Nephron (organoid): ENCODE measurements at regions not wholly inside any gene's neighbourhood (a gene's known extent, or its start where the extent isn't known, plus 50 kb on each side); places are given as distances from the start of the nearest gene placed in this dataset.
A peak's percentile ranks its signal among the peaks of the same experiment; 100 is the strongest.

Experiments
- H3K27ac Mint-ChIP-seq, 3 experiments: 2 replicates each; pipeline ENCODE4 v1.8.0; 2020; ENCODE audit warnings: mixed read lengths in 3 of 3, mild to moderate bottlenecking in 2 of 3, moderate library complexity in 1 of 3
- H3K27me3 Mint-ChIP-seq: 2 replicates; pipeline ENCODE4 v1.8.0; 2021; ENCODE audit warnings: low read depth, mild to moderate bottlenecking, moderate library complexity, mixed read lengths
- H3K36me3 Mint-ChIP-seq: 2 replicates; pipeline ENCODE4 v1.8.0; 2020; ENCODE audit warnings: low read depth, mixed read lengths
- H3K4me1 Mint-ChIP-seq: 2 replicates; pipeline ENCODE4 v1.8.0; 2020; ENCODE audit warnings: mixed read lengths
- H3K4me3 Mint-ChIP-seq, 3 experiments: 2 replicates each; pipeline ENCODE4 v1.8.0; 2020; ENCODE audit warnings: mild to moderate bottlenecking in 3 of 3, mixed read lengths in 3 of 3, moderate library complexity in 2 of 3
- H3K9me3 Mint-ChIP-seq: 2 replicates; pipeline ENCODE4 v1.8.0; 2020; ENCODE audit warnings: mixed read lengths
- TF ChIP-seq, protein P1 (sequence below), 3 experiments: fragments of 200-600 bp; sonication (generic); IDR thresholded peaks; one replicate each; pipeline ENCODE4 v1.5.0; 2021; ENCODE audit warnings: antibody characterized with exemption in 3 of 3; ENCODE audit not compliant: unreplicated experiment in 3 of 3

DNA sequence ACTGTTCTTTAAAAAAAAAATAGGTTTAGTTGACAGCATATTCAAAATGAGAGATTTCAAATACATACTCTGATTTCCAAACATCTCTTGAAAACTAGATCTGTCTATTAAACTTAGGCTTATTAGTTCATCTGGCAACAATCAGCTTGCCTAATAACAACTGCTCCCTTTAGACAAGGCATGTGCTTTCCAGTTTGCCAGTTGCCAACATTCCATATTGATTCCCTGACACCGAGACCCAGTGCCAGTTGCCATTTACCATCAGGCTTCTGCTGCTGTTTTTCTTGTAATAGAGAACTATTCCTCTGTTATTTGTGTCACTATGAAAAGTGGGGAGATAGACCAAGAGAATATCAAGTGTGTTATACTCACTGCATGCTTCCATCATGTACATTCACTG is 256.0 kb downstream of the C1D start:
- no peaks in the 10 kb centered on the region for H3K27me3 Mint-ChIP-seq

DNA sequence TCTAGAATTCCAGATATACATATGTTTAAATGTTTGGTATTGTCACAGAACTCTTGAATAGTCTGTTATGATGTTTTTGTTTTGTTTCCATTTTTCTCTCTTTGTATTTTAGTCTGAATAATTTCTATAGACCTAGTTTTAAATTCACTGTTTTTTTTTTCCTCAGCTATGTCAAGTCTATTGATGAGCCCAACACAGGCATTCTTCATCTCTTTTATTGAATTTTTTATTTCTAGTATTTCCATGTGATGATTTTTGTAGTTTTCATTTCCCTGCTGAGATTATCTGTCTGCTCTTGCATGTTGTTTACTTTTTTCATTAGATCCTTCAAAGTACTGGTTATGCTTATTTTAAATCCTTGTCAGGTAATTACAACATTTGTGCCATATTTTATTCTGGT is 254.7 kb downstream of the C1D start:
- H3K4me3 Mint-ChIP-seq: no peak overlapping the region
- no peaks in the 10 kb centered on the region for H3K27me3 Mint-ChIP-seq
- H3K27ac Mint-ChIP-seq: no peak overlapping the region
- H3K36me3 Mint-ChIP-seq: peaks cover 10% of the 10 kb centered on the region
- TF ChIP-seq, protein P1, sequence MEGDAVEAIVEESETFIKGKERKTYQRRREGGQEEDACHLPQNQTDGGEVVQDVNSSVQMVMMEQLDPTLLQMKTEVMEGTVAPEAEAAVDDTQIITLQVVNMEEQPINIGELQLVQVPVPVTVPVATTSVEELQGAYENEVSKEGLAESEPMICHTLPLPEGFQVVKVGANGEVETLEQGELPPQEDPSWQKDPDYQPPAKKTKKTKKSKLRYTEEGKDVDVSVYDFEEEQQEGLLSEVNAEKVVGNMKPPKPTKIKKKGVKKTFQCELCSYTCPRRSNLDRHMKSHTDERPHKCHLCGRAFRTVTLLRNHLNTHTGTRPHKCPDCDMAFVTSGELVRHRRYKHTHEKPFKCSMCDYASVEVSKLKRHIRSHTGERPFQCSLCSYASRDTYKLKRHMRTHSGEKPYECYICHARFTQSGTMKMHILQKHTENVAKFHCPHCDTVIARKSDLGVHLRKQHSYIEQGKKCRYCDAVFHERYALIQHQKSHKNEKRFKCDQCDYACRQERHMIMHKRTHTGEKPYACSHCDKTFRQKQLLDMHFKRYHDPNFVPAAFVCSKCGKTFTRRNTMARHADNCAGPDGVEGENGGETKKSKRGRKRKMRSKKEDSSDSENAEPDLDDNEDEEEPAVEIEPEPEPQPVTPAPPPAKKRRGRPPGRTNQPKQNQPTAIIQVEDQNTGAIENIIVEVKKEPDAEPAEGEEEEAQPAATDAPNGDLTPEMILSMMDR (IDR thresholded peaks at IDR 0.05; ENCODE audit: unreplicated experiment in 3 of 3): no peak
- H3K9me3 Mint-ChIP-seq: peaks cover 49% of the 10 kb centered on the region
- no peaks in the 10 kb centered on the region for H3K4me1 Mint-ChIP-seq

More for the DNA sequence above, 256.0 kb downstream of the C1D start:
- Mint-ChIP-seq H3K4me1 (no peaks in the 10 kb centered on the region), H3K9me3 (peaks cover 36% of the 10 kb centered on the region), H3K27ac (no peak overlapping the region), H3K36me3 (peaks cover 8% of the 10 kb centered on the region), H3K4me3 (no peak overlapping the region)
- TF ChIP-seq, protein P1 (IDR thresholded peaks at IDR 0.05; ENCODE audit: unreplicated experiment in 3 of 3): no peak

DNA sequence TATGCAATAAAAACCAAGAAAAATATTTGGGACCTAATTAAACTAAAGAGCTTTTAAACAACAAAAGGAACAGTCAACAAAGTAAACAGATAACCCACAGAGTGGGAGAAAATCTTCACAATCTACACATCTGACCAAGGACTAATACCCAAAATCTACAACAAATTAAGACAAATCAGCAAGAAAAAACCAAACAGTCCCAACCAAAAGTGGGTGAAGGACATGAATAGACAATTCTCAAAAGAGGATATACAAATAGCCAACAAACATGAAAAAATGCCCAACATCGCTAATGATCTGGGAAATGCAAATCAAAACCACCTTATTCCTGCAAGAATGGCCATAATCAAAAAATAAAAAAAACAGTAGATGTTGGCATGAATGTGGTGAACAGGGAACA is 250.1 kb downstream of the C1D start:
- no peak overlapping the region for H3K27ac Mint-ChIP-seq
- peaks cover 10% of the 10 kb centered on the region for H3K36me3 Mint-ChIP-seq
- no peaks in the 10 kb centered on the region for H3K27me3 Mint-ChIP-seq
- peaks cover 59% of the 10 kb centered on the region for H3K9me3 Mint-ChIP-seq
- H3K4me3 Mint-ChIP-seq: no peak overlapping the region
- H3K4me1 Mint-ChIP-seq: no peaks in the 10 kb centered on the region
- TF ChIP-seq, protein P1 (IDR thresholded peaks at IDR 0.05; ENCODE audit: unreplicated experiment in 3 of 3): no peak

DNA sequence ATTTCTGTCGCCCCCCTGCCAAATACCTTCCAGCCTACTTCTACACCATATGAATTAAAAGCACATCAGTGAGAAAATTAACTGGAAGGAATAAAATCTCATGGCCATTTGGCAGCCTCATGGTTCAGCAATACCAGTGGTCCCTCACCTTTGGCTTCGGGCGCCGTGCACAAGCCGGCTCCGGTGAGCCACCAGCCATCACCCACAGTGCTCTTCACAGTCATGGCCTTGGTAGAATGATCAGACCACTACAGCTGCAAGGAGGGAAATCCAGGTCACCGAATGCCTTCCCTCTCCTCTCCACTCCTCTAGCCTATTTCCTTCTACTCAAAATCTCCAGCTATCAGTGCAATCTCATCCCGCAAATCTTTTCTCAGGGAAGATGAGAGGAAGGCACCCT is 239.1 kb downstream of the C1D start:
- TF ChIP-seq, protein P1 (IDR thresholded peaks at IDR 0.05; ENCODE audit: unreplicated experiment in 3 of 3): no peak
- no peaks in the 10 kb centered on the region for H3K36me3 Mint-ChIP-seq
- peaks cover 11% of the 10 kb centered on the region for H3K9me3 Mint-ChIP-seq
- peaks cover 27% of the 10 kb centered on the region for H3K4me1 Mint-ChIP-seq
- peaks cover 3% of the 10 kb centered on the region for H3K27me3 Mint-ChIP-seq
- no peak overlapping the region for H3K4me3 Mint-ChIP-seq
- peak overlapping the region in 1 of 3 experiments; percentile 58 for H3K27ac Mint-ChIP-seq

DNA sequence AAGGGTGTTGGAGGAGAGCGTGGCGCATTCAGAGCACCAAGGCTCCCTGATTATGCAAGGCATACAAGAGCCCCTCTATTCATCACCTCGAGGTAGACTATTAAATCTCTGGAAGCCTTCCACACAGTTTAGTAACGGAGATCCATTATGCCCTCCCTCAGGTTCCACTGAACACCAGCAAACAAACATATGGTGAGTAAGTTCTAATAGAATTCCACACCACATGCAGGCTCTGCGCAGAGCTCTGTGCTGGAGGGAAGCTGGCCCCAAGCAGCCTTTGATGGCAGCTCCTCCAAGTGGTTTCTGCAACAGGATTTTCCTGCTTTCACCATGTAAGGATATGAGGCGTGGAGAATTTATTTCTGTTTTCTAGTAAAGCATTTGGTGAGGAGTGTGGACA is 238.6 kb downstream of the C1D start:
- Mint-ChIP-seq H3K27me3 (peaks cover 3% of the 10 kb centered on the region), H3K27ac (peak overlapping the region in 2 of 3 experiments; percentile 58 to 87), H3K36me3 (no peaks in the 10 kb centered on the region), H3K4me3 (no peak overlapping the region), H3K4me1 (peaks cover 27% of the 10 kb centered on the region), H3K9me3 (peaks cover 9% of the 10 kb centered on the region)
- TF ChIP-seq, protein P1 (IDR thresholded peaks at IDR 0.05; ENCODE audit: unreplicated experiment in 3 of 3): no peak

DNA sequence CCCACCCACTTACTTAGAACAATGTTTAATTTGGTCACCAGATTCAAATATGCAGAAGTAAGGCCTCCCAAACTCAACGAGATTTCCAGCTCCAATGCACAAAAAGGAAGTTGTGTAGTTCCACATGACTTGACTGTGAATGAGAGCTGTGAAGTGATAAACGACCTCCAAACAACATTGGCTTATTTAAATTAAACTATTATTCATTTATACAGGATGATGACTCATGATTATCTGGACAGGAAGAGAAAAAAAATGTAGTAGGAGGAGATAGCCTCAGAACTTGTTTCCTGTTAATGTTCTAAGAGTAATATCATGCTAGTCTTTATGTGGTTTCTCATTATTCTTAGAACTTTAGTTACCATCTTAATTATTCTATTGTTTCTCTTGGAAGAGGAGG is 237.3 kb downstream of the C1D start:
- peak overlapping the region in 1 of 3 experiments; percentile 18 for H3K4me3 Mint-ChIP-seq
- H3K36me3 Mint-ChIP-seq: no peaks in the 10 kb centered on the region
- H3K4me1 Mint-ChIP-seq: peaks cover 27% of the 10 kb centered on the region
- H3K27me3 Mint-ChIP-seq: peaks cover 3% of the 10 kb centered on the region
- TF ChIP-seq, protein P1 (IDR thresholded peaks at IDR 0.05; ENCODE audit: unreplicated experiment in 3 of 3): no peak
- H3K27ac Mint-ChIP-seq: peak overlapping the region; percentile 44 to 93 (median 87)
- H3K9me3 Mint-ChIP-seq: peaks cover 11% of the 10 kb centered on the region
